Upper lobe of left lung (tissue), 4 donors: ENCODE measurements at regions not wholly inside any gene's neighbourhood (a gene's known extent, or its start where the extent isn't known, plus 50 kb on each side); places are given as distances from the start of the nearest gene placed in this dataset.

Experiments used
- POLR2A ChIP-seq, 4 donors: fragments of 450-650 bp; IDR thresholded peaks; one replicate each; pipeline ENCODE4 v1.5.1; 2016 to 2017; ENCODE audit warnings: antibody characterized with exemption in 4 of 4, mild to moderate bottlenecking in 2 of 4
- POLR2AphosphoS5 ChIP-seq, 2 donors: sonication (generic); formaldehyde crosslinking; IDR thresholded peaks; one replicate each; pipeline ENCODE4 v1.5.1; 2017; ENCODE audit warnings: antibody characterized with exemption in 2 of 2
- TF ChIP-seq, protein P1 (sequence below), 6 experiments: fragments of 450-650 bp in 4 of 6; fragments of 200-600 bp in 2 of 6; sonication (generic) in 2 of 6; IDR thresholded peaks; one replicate each; pipeline ENCODE4 v1.5.1; 2016 to 2019; ENCODE audit warnings: antibody characterized with exemption in 6 of 6

DNA sequence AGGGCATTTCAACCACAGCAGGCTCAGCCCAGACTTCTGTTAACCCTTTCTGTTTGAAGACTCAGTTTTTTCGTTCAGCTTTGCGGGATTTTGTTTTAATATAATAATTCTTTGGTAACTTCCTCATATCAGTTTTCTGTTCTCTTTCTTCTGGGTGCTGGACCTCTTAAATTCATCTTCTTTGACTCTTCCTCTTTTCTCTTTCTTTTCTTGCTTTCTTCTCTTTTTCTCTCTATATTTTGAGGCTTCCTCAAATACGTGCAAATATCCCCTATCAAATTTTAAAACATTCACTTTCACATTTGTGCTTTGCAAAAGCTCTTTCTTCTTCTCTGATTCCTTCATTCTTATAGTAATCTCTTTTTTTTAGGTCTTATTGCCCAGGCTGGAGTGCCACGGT, 136.3 kb downstream of the HS3ST3B1 start:
- TF ChIP-seq, protein P1, sequence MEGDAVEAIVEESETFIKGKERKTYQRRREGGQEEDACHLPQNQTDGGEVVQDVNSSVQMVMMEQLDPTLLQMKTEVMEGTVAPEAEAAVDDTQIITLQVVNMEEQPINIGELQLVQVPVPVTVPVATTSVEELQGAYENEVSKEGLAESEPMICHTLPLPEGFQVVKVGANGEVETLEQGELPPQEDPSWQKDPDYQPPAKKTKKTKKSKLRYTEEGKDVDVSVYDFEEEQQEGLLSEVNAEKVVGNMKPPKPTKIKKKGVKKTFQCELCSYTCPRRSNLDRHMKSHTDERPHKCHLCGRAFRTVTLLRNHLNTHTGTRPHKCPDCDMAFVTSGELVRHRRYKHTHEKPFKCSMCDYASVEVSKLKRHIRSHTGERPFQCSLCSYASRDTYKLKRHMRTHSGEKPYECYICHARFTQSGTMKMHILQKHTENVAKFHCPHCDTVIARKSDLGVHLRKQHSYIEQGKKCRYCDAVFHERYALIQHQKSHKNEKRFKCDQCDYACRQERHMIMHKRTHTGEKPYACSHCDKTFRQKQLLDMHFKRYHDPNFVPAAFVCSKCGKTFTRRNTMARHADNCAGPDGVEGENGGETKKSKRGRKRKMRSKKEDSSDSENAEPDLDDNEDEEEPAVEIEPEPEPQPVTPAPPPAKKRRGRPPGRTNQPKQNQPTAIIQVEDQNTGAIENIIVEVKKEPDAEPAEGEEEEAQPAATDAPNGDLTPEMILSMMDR (IDR thresholded peaks at IDR 0.05) = no peak
- TF ChIP-seq POLR2A (IDR thresholded peaks at IDR 0.05) (no peak), POLR2AphosphoS5 (IDR thresholded peaks at IDR 0.05) (no peak)
